Inflammatory macrophage treated with lipopolysaccharide for 4 hours (primary cell): ENCODE measurements at regions not wholly inside any gene's neighbourhood (a gene's known extent, or its start where the extent isn't known, plus 50 kb on each side); places are given as distances from the start of the nearest gene placed in this dataset.
"Not testable (repeated sequence)": the region's sequence is repeated elsewhere in the genome, so short reads cannot be mapped to it uniquely, and the experiment has no call there.

Experiments
- DNase-seq: peaks from one replicate; pipeline ENCODE4 v3.0.0-alpha.2; 2020

- DNase-seq: no peak
Measured at GRCh38 chr5:116858705-116859333, 284.2 kb upstream of the SEMA6A start.

DNA sequence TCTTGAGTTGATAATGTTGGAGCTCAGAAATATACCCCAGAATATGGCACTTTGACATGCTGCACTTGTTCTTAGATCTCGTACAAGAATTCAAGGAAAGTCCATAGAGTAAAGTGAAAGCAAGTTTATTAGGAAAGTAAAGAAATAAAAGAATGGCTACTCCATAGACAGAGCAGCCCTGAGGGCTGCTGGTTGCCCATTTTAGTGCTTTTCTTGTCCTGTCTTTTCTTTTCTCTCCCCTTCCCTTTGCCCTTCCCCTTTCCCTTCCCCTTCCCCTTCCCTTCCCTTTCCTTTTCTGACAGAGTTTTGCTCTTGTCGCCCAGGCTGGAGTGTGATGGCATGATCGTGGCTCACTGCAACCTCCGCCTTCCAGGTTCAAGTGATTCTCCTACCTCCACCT is 283.4 kb upstream of the SEMA6A start:
- DNase-seq: not testable (repeated sequence)

DNA sequence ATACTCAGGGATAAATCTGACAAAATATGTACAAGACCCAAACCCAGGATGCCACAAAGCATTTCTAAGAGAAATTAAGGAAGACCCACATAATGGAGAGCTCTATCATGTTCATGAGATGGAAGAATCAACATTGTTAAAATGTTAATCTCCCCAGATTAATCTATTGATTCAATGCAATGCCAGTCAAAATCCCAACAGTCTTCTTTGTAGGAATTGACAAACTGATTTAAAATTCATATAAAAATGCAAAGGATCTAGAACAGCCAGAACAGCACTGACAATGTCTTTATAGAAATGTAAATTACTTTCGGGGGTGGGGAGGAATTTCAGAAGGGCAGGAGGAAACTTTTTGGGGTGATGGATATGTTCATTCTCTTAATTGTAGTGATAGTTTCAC is 281.6 kb upstream of the SEMA6A start:
- DNase-seq: no peak

DNA sequence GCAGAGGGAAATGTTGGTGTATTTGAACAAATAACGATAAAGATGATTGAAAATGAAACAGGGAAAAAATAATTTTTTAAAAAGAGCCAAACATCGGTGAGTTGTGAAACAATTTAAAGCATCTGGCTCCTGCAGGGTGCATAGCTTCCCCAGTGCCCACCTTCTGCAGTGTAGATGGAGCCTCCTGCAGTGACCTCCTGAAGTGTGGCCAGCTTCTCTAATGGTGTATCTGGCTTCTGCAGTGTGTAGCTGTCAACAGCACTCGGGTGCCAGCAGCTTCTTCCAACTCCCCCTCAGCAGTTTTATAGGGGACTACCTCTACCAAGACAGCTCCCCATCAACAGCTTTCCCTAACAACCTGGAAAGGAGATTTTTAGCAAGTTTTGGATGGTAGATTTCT is 279.4 kb upstream of the SEMA6A start:
- no peak for DNase-seq

DNA sequence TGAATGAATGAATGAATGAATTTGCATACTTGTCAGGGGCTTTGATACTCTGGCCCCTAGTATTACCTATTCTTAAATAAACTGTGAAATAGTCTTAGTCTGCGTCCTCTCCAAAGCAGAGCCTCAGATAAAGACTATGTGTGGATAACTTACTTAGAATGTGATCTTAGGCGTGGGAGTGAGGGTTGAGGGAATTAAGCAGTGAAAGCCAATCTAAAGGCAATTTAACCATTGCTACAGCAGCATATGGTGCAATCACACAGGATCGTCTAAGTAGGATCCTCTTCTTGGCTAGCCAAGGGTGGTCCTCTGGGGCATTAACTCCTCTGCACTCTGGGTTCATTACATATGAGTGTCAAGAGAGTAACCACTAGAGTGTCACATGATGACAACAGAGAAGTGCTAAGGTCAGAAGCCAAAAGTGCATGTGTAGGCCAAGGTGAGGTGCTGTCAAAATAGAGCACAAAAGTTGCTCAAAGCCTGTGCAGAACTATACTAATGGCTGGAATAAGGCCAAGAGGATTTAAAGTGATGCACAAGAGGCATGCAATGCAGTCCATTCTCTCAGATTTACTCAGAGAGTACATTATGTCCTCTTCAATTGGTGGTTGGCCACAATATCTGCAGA is 274.4 kb upstream of the SEMA6A start:
- DNase-seq: no peak

DNA sequence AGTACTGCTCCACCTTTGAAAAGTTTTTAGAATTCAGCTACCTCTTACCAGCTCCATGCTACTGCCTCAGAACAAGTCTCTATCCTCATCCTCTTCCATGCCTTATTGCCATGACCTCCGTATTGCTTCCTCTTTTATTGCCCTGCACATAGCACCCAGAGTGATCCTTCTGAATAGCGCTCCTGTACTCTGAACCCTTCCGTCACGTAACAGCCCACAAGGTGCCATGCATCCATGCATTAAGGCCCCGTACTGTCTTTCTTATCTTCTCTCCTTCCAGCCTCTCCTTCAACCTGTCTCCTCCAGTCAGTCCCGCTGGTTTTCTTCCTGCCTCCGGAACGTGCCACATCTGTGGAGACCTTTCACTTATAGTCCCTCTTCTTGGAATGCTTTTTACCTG is 273.3 kb upstream of the SEMA6A start:
- no peak for DNase-seq

DNA sequence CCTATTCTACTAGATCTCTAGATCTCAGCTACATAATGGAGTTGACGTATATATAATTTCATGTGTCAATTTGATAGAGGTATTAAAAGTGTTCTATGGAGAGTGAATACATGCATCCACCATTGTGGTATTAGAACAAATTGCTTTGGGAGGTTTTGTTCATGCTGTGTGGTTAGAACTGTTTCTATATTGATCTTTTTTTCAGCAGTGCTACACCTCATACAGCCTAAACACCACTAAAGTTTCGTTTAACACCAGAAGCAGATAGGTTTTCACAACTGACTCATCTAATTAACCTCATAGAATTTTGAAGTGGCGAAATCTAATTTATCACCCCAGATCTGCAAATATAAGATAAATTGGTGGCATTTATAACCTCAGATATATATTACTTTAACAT is 269.4 kb upstream of the SEMA6A start:
- DNase-seq: no peak

GRCh38 chr5:116842514-116842961 is 267.9 kb upstream of the SEMA6A start:
- no peak for DNase-seq

DNA sequence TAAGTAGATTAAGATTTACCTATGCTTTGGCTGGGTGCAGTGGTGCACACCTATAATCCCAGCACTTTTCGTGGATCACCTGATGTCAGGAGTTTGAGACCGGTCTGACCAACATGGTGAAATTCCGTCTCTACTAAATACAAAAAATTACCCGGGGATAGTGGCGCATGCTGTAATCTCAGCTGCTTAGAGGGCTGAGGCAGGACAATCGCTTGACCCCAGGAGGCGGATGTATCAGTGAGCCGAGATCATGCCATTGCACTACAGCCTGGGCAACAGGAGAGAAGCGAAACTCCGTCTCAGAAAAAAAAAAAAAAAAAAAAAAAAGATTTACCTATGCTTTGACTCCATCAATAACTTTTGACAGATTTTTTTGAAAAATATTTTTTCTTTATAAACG is 267.1 kb upstream of the SEMA6A start:
- DNase-seq: no peak

DNA sequence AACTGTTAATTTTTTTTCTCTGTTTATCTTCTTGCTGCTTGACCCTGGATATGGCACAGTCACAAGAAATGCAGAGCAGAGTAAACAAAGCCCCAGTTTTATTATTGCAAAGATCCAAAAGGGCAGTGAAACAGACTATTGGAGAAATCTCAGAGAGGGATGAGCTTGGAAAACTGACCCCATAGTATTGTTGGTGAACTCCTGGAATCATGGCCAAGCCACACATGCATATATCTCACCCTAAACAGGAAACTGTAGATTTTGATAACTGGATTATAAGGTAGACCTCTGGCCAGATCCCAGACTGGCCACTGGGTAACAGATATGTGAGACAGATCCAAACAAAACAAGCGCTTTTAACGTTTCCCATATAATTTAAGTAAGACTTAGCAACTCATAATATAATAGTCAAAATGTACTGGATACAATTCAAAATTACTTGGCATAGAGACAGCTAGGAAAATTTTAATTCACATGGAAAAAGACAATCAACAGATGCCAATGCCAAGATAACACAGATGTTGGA is 263.5 kb upstream of the SEMA6A start:
- DNase-seq: no peak

DNA sequence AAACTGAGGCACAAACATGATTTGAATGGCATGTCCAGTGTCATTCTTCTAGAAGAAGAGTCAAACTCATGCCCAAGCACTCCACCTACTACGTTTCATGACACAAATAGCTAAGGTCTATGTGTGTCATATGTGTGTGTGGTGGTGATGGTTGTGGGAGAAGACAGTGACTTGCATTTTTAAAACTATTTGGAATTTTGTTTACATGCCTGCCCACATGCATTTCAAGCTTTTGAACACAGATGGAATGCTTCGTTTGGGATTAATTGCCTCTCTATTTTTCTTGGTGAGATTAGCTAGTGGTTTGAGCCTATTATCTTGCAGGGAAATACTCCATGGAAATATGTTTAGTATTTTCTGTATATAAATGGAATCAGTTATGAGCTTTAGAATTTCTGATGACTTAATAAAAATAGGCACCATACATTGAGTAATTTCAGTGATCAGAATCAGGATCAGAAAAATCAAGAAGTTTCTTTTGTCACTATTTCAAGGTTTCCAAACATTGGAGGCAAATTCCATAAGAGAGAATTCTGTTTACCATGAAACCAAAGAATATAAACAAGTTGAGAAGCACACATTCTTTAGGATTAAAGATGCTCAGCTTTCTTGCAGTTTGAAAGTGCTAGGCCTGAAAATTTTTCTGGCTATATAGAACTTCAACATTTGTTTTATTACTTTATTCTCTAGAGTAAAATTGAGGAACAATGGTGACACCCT is 260.3 kb upstream of the SEMA6A start:
- no peak for DNase-seq

DNA sequence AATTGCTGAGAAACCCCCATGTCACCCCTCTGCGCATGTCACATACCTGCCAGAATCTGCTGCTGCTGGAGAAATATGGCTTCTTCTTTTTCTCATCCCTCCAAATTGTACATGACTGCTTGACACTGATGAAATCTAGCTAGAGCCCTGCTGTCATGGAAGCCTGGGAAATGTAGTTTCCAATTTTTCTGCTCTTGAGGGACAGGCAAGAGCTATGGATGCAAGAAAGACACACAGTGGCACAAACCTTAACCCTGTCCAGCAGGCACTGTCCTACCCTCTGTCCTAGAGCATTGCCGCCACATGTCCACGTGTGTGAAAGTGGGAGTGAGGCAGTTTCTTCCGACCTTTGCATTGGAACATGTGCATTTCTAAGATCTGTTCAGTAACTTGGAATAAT is 255.5 kb upstream of the SEMA6A start:
- no peak for DNase-seq

DNA sequence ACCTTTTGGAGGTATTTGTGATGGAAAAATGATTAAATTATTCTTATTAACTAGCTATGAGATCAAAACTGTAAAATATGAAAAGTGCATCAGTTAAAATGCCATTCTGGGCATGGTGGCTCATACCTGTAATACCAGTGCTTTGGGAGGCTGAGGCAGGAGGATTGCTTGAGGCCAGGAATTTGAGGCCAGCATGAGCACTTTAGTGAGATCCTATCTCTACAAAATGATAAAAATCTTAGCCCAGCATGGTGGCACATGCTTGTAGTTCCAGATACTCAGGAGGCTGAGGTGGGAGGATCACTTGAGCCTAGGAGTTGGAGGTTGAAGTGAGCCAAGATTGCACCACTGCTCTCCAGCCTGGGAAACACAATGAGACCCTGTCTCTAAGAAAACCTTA is 252.5 kb upstream of the SEMA6A start:
- DNase-seq: no peak

DNA sequence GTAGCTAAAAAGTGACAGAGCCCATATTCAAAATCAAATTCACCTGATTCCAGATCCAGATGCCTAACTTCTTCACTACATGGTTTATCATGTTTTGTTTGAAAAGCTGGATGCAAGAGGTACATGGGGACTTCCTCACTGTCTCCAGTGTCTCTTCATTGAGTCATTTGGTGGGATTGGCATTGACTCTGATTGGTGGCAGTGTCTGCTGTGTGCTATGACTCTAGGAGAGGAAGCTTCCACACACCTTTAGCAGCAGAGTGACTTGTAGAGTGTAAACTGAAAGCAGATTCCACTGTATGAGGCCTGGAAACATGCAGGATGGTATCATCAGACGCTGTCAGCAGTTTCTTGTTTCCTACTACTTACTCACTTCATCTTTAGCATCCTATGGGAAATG is 250.9 kb upstream of the SEMA6A start:
- no peak for DNase-seq

DNA sequence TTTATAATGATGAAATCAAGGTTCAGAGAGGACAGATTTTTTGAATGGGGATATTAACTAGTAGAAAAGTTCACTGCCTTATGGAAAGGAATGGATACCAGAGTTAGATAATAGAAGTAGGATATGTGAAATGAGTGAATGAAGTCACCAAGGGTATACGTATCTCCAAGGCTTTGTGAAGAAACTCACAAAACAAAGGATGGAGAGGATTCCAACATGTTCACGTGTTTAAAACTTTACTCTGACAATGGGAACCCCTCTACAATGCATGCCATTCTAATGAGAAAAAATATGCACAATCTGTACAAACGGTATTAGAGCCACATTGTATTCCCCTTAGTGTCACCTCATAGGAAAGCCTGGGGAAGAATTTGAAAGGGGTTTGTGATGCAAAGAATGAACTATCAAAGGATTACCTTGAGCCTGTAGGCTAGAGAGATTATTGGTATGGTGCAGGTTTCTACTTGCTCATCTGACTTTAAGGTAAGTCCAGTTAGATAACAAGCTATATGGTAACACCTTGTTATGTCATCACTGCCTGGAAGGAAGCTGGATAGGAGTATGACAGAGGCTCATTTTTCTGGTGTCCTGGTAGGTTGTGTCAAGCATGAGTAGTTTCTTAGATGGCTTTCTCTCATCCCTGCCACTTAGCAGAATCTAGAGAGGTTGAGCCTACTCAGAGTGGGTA is 250.3 kb upstream of the SEMA6A start:
- DNase-seq: no peak

GRCh38 chr5:116814626-116815385 is 240.2 kb upstream of the SEMA6A start:
- DNase-seq: no peak

- DNase-seq: no peak
Measured at GRCh38 chr5:116813906-116814305, 239.3 kb upstream of the SEMA6A start.

DNA sequence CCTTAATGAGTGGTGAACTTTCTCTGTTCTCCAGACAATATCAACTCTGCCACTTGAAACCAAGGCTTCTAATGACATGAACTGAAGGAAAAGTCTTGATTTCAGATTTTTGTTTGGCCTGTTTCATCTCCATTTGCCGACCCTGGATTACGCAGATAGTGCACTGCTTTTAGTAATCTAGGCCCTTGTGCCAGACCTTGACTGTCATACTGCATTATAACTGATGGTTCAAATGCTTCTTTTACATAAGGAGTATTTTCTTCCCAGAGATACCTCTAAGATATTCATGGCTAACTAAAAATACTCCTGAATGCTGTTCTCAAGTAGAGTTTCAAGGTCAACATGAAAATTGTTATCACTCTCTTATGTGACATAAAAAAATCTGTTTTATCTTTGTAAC is 238.7 kb upstream of the SEMA6A start:
- DNase-seq: no peak

DNA sequence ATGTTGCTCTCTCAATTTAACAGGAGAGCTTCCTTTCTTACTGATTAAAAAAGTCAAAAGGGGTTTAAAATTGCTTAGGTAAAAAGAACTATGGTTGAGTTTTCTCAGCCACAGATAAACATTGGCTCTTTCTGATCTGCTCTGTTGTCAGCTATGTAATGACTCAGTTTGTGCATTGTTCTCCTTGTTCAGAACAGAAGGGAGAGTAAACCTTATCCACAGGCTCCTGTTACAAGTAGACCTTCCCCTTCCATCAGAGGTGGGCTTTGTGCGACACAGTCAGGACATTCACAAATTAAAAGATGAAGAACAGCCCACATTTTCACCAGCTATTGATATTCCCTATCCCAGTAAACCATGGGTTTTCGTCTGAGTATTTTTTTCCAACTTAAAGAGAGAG is 236.3 kb upstream of the SEMA6A start:
- DNase-seq: no peak

- DNase-seq: no peak
Measured at GRCh38 chr5:116806836-116807235, 232.2 kb upstream of the SEMA6A start.

- no peak for DNase-seq
Measured at GRCh38 chr5:116799401-116799800, 224.8 kb upstream of the SEMA6A start.

DNA sequence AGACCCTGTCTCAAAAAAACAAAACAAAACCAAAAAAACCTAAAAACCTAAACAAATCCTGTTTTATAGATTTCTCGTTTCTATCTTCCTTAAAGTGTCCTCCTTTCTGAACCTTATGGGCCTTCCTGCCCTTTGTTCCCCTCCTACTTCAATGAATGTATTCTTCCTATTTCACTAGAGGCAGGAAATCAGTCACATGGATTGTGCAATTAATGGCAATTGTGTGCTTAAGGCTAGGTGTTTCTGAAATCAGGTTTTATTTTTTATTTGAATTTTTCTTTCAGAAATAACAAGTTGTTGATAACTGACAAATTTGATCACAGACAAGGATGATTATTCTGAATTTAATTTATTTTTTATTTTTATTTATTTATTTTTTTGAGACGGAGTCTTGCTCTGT is 220.6 kb upstream of the SEMA6A start:
- DNase-seq: no peak

GRCh38 chr5:116789522-116789921 is 214.9 kb upstream of the SEMA6A start:
- DNase-seq: no peak
